RKO (cell line): ENCODE measurements at regions not wholly inside any gene's neighbourhood (a gene's known extent, or its start where the extent isn't known, plus 50 kb on each side); places are given as distances from the start of the nearest gene placed in this dataset.

Experiments
- DNase-seq: peaks from one replicate; pipeline ENCODE4 v3.0.0-alpha.2; 2016; ENCODE audit warnings: low spot score

GRCh38 chr9:97747201-97747965 lies 50.2 kb upstream of the XPA start:
- no peak for DNase-seq

GRCh38 chr9:97748525-97748924 lies 51.4 kb upstream of the XPA start:
- no peak for DNase-seq

GRCh38 chr9:97749928-97750327 lies 52.8 kb upstream of the XPA start:
- DNase-seq = no peak

GRCh38 chr9:97751531-97751930 lies 54.4 kb upstream of the XPA start:
- no peak for DNase-seq

- no peak for DNase-seq
These were observed 55.1 kb upstream of the XPA start for GRCh38 chr9:97752274-97752673.

- DNase-seq = no peak
These were observed 56.2 kb upstream of the XPA start for GRCh38 chr9:97753364-97753763.

GRCh38 chr9:97753975-97754374 lies 56.8 kb upstream of the XPA start:
- no peak for DNase-seq

GRCh38 chr9:97755618-97756267 lies 58.6 kb upstream of the XPA start:
- DNase-seq = no peak

- DNase-seq = no peak
These were observed 59.9 kb upstream of the XPA start for GRCh38 chr9:97756991-97757390.

- DNase-seq = peak; percentile 85
These were observed 61.3 kb upstream of the XPA start for GRCh38 chr9:97758334-97758916.

GRCh38 chr9:97759581-97760288 lies 62.6 kb upstream of the XPA start:
- DNase-seq = no peak

- no peak for DNase-seq
These were observed 64.0 kb upstream of the XPA start for GRCh38 chr9:97761056-97761598.

GRCh38 chr9:97761879-97762278 lies 64.7 kb upstream of the XPA start:
- DNase-seq = no peak

GRCh38 chr9:97763874-97764273 lies 66.7 kb upstream of the XPA start:
- no peak for DNase-seq

GRCh38 chr9:97766092-97766491 lies 69.0 kb upstream of the XPA start:
- DNase-seq = no peak

- DNase-seq = no peak
These were observed 69.5 kb upstream of the XPA start for GRCh38 chr9:97766610-97767009.

- DNase-seq = no peak
These were observed 70.8 kb upstream of the XPA start for GRCh38 chr9:97767891-97768290.

GRCh38 chr9:97768746-97769145 lies 71.6 kb upstream of the XPA start:
- DNase-seq = no peak

- no peak for DNase-seq
These were observed 72.1 kb upstream of the XPA start for GRCh38 chr9:97769208-97769607.

- no peak for DNase-seq
These were observed 73.8 kb upstream of the XPA start for GRCh38 chr9:97770808-97771372.

- no peak for DNase-seq
These were observed 74.5 kb upstream of the XPA start for GRCh38 chr9:97771641-97772040.

GRCh38 chr9:97772145-97772544 lies 75.0 kb upstream of the XPA start:
- DNase-seq = no peak
